WTC11 (cell line): ENCODE measurements at regions not wholly inside any gene's neighbourhood (a gene's known extent, or its start where the extent isn't known, plus 50 kb on each side); places are given as distances from the start of the nearest gene placed in this dataset.

Source experiments
- CDX4 ChIP-seq: fragments of 250-450 bp; sonication (Bioruptor Pico); IDR thresholded peaks from 2 replicates; pipeline ENCODE4 v1.9.0; 2021; ENCODE audit warnings: moderate library complexity, mild to moderate bottlenecking, inconsistent platforms, borderline replicate concordance
- E2F4 ChIP-seq: sonication (generic); formaldehyde crosslinking; IDR thresholded peaks from 2 replicates; pipeline ENCODE4 v1.8.1; 2022; ENCODE audit warnings: low read depth, mild to moderate bottlenecking, moderate library complexity, missing genetic modification reagents, borderline replicate concordance
- ETV6 ChIP-seq: sonication (generic); formaldehyde crosslinking; IDR thresholded peaks from 2 replicates; pipeline ENCODE4 v1.8.1; 2022; ENCODE audit warnings: mild to moderate bottlenecking, missing genetic modification reagents
- IRF2 ChIP-seq: sonication (generic); formaldehyde crosslinking; IDR thresholded peaks from 2 replicates; pipeline ENCODE4 v1.8.0; 2022; ENCODE audit warnings: low read depth, missing genetic modification reagents, borderline replicate concordance
- PRRX2 ChIP-seq: fragments of 250-450 bp; sonication (Bioruptor Pico); IDR thresholded peaks from 2 replicates; pipeline ENCODE4 v1.8.0; 2021; ENCODE audit warnings: mild to moderate bottlenecking
- TEAD4 ChIP-seq: sonication (generic); formaldehyde crosslinking; IDR thresholded peaks from 2 replicates; pipeline ENCODE4 v1.8.0; 2022; ENCODE audit warnings: mild to moderate bottlenecking, missing genetic modification reagents
- ZNF121 ChIP-seq: sonication (generic); formaldehyde crosslinking; IDR thresholded peaks from 2 replicates; pipeline ENCODE4 v1.8.0; 2023; ENCODE audit warnings: missing genetic modification reagents
- ZNF671 ChIP-seq: fragments of 250-450 bp; sonication (Bioruptor Pico); IDR thresholded peaks from 2 replicates; pipeline ENCODE4 v1.8.0; 2021; ENCODE audit warnings: mild to moderate bottlenecking
- TF ChIP-seq, protein P1 (sequence below): fragments of 200-600 bp; IDR thresholded peaks from 2 replicates; pipeline ENCODE4 v1.8.0; 2022; ENCODE audit warnings: antibody characterized with exemption
- TF ChIP-seq, protein P2 (sequence below): sonication (generic); formaldehyde crosslinking; IDR thresholded peaks from 2 replicates; pipeline ENCODE4 v1.8.1; 2023; ENCODE audit warnings: mild to moderate bottlenecking, missing genetic modification reagents, moderate library complexity

DNA sequence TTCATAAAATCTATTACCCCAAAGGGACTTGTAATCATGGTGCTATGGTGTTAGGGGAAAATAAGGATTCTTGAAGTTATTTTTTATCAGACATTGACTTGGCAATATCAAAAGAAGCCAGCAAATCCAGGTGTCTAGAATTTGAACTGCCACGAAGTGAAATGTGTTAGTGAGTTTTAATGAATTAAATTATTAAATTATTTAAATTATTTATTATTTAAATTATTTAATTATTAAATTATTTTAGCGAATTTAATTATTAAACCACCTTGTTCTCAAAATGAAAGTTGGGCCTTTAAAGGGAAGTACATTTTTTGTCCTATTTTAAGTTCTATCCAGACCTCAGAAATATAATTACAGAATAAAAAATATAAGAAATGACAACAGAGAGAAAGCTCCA lies 332.6 kb upstream of the SMC2 start:
- TF ChIP-seq, protein P1, sequence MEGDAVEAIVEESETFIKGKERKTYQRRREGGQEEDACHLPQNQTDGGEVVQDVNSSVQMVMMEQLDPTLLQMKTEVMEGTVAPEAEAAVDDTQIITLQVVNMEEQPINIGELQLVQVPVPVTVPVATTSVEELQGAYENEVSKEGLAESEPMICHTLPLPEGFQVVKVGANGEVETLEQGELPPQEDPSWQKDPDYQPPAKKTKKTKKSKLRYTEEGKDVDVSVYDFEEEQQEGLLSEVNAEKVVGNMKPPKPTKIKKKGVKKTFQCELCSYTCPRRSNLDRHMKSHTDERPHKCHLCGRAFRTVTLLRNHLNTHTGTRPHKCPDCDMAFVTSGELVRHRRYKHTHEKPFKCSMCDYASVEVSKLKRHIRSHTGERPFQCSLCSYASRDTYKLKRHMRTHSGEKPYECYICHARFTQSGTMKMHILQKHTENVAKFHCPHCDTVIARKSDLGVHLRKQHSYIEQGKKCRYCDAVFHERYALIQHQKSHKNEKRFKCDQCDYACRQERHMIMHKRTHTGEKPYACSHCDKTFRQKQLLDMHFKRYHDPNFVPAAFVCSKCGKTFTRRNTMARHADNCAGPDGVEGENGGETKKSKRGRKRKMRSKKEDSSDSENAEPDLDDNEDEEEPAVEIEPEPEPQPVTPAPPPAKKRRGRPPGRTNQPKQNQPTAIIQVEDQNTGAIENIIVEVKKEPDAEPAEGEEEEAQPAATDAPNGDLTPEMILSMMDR, result no peak
- no peak for TF ChIP-seq IRF2 (CRISPR knock-in tag)
- TF ChIP-seq, protein P2, sequence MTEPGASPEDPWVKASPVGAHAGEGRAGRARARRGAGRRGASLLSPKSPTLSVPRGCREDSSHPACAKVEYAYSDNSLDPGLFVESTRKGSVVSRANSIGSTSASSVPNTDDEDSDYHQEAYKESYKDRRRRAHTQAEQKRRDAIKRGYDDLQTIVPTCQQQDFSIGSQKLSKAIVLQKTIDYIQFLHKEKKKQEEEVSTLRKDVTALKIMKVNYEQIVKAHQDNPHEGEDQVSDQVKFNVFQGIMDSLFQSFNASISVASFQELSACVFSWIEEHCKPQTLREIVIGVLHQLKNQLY (CRISPR knock-in tag), result no peak
- TF ChIP-seq E2F4 (CRISPR knock-in tag), result no peak
- no peak for TF ChIP-seq ETV6 (CRISPR knock-in tag)
- TF ChIP-seq ZNF121, result no peak
- TF ChIP-seq PRRX2, result no peak
- no peak for TF ChIP-seq ZNF671 (CRISPR knock-in tag)
- TF ChIP-seq CDX4 (CRISPR knock-in tag), result no peak
- no peak for TF ChIP-seq TEAD4 (CRISPR knock-in tag)
